ENCODE measurements at regions not wholly inside any gene's neighbourhood (a gene's known extent, or its start where the extent isn't known, plus 50 kb on each side); places are given as distances from the start of the nearest gene placed in this dataset.
"Not testable (repeated sequence)": the region's sequence is repeated elsewhere in the genome, so short reads cannot be mapped to it uniquely, and the experiment has no call there.

DNA sequence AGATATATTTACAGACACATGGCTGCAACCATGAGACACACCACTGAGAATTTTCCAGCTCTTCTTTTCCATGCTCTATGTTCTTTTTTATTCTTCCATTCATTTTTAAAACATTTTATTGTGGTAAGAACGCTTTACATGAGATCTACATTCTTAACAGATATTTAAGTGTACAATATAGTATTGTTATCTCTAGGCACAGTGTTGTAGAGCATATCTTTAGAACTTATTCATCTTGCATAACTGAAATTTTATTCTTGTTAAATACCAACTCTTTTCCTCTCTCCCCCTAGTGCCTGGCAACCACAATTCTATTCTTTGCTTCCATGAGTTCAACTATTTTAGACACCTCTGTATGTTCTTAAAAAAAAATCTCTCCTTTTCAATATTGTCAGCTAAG is 67.1 kb upstream of the HABP2 start:
- Histone ChIP-seq H3K27ac (no peak overlapping the region), H3K27me3 (no peaks in the 10 kb centered on the region), H3K4me1 (peaks cover 6% of the 10 kb centered on the region), H3K4me3 (no peak overlapping the region), H3K9me3 (no peaks in the 10 kb centered on the region), H3K36me3 (replicated peaks in 1 of 2; ENCODE audit: insufficient read depth in 1 of 2, low read depth in 2 of 2) (no peaks in the 10 kb centered on the region)
- TF ChIP-seq, protein P1, sequence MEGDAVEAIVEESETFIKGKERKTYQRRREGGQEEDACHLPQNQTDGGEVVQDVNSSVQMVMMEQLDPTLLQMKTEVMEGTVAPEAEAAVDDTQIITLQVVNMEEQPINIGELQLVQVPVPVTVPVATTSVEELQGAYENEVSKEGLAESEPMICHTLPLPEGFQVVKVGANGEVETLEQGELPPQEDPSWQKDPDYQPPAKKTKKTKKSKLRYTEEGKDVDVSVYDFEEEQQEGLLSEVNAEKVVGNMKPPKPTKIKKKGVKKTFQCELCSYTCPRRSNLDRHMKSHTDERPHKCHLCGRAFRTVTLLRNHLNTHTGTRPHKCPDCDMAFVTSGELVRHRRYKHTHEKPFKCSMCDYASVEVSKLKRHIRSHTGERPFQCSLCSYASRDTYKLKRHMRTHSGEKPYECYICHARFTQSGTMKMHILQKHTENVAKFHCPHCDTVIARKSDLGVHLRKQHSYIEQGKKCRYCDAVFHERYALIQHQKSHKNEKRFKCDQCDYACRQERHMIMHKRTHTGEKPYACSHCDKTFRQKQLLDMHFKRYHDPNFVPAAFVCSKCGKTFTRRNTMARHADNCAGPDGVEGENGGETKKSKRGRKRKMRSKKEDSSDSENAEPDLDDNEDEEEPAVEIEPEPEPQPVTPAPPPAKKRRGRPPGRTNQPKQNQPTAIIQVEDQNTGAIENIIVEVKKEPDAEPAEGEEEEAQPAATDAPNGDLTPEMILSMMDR (IDR thresholded peaks at IDR 0.05), result no peak
- no peak for TF ChIP-seq POLR2A (IDR thresholded peaks at IDR 0.05)
- WGBS, 2 donors, result 69 to 87% methylated on average over 1 of the region's 1 CpG
- DNase-seq, result no peak
- intact Hi-C loops (cut with DNase I), result no loop called here
- no peak for ATAC-seq

DNA sequence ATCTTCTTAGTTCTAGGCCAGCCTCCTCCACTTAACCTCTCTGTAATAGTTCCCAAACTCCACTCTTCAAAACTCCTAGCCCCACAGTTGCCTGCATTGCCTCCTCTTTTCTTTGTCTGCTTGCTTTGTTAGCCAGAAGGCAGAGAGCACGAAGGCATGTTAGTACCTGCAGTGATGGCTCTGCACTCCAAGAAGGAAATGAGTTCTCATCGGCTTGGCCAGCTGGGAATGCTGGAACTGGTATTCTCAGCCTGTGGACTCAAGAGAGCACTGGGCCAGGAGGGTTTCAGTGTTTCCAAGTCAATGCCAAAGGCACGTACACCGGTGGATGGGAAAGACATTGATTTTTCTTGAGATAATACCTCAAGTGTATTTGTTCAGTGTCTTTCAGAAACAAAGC is 66.3 kb upstream of the HABP2 start:
- Histone ChIP-seq H3K4me3 (no peak overlapping the region), H3K27ac (no peak overlapping the region), H3K4me1 (peaks cover under 1% of the 10 kb centered on the region), H3K36me3 (replicated peaks in 1 of 2; ENCODE audit: insufficient read depth in 1 of 2, low read depth in 2 of 2) (no peaks in the 10 kb centered on the region), H3K27me3 (no peaks in the 10 kb centered on the region), H3K9me3 (no peaks in the 10 kb centered on the region)
- no peak for DNase-seq
- TF ChIP-seq, protein P1 (IDR thresholded peaks at IDR 0.05), result no peak
- TF ChIP-seq POLR2A (IDR thresholded peaks at IDR 0.05), result no peak
- WGBS, 2 donors, result 65 to 76% methylated on average over 4 of the region's 4 CpGs
- ATAC-seq, result no peak
- intact Hi-C loops (cut with DNase I), result no loop called here

DNA sequence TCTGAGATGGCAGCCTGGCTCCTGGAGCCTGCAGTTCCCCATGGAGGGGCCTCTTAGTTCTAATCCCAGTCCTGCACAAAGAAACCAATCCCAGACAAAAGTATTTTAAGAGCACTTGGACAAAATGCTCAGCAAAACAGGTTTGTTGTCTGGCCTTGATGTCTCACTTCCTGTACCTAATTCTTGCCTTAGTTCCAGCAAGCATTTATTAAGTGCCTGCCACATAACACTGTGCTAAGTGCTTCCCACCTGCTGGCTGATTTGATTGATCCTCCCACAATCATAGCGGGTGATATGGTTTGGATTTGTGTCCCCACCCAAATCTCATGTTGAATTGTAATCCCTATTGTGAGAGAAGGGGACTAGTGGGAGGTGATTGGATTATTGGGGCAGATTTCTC is 65.7 kb upstream of the HABP2 start:
- Histone ChIP-seq H3K36me3 (replicated peaks in 1 of 2; ENCODE audit: insufficient read depth in 1 of 2, low read depth in 2 of 2) (no peaks in the 10 kb centered on the region), H3K27me3 (no peaks in the 10 kb centered on the region), H3K27ac (no peak overlapping the region), H3K4me1 (no peaks in the 10 kb centered on the region), H3K9me3 (no peaks in the 10 kb centered on the region), H3K4me3 (no peak overlapping the region)
- intact Hi-C loops (cut with DNase I), result no loop called here
- no peak for DNase-seq
- no peak for ATAC-seq
- 50 to 67% methylated on average over 1 of the region's 1 CpG for WGBS, 2 donors
- no peak for TF ChIP-seq POLR2A (IDR thresholded peaks at IDR 0.05)
- TF ChIP-seq, protein P1 (IDR thresholded peaks at IDR 0.05), result no peak

DNA sequence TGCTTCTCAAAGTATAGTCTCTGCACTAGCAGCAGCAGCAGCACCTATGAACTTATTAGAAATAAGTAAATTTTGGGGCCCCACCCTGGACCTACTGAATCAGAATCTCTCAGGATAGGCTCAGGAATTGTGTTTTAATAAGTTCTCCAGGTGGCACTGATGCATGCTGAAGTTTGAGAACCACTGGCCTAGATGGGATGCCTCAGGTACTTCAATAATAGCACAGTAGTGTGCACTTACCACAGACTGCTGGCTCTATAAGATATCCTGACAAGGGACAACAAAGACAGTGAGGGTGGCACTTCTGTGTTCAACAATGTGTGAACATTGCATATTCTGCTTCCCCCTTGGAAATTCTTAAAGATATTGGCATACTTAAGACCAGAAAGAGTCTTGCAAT is 64.7 kb upstream of the HABP2 start:
- ATAC-seq, result no peak
- Histone ChIP-seq H3K36me3 (replicated peaks in 1 of 2; ENCODE audit: insufficient read depth in 1 of 2, low read depth in 2 of 2) (no peaks in the 10 kb centered on the region), H3K27ac (no peak overlapping the region), H3K4me1 (no peaks in the 10 kb centered on the region), H3K4me3 (no peak overlapping the region), H3K27me3 (no peaks in the 10 kb centered on the region), H3K9me3 (no peaks in the 10 kb centered on the region)
- no peak for DNase-seq
- intact Hi-C loops (cut with DNase I), result no loop called here
- TF ChIP-seq, protein P1 (IDR thresholded peaks at IDR 0.05), result no peak
- no peak for TF ChIP-seq POLR2A (IDR thresholded peaks at IDR 0.05)

DNA sequence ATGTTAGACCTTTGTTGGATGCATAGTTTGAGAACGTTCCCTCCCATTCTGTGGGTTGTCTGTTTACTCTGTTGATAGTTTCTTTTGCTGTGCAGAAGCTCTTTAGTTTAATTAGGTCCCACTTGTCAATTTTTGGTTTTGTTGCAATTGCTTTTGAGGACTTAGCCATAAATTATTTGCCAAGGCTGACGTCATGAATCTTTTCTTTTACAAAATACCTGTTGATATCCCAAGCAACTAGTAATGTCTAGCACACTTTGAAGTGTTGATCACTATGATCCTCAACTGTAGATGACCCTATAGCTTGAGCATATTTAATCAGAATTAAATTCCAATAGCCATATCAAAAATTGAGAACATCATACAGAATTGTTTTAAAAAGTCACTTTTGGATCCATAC is 63.3 kb upstream of the HABP2 start:
- intact Hi-C loops (cut with DNase I); H3K36me3 ChIP-seq (replicated peaks in 1 of 2; ENCODE audit: insufficient read depth in 1 of 2, low read depth in 2 of 2); H3K27me3 ChIP-seq; H3K4me3 ChIP-seq; H3K4me1 ChIP-seq; ATAC-seq; H3K9me3 ChIP-seq; DNase-seq; H3K27ac ChIP-seq: not testable (repeated sequence)
- 77 to 78% methylated on average over 2 of the region's 2 CpGs for WGBS, 2 donors

Measured in body of pancreas (tissue), 4 donors.